H9 (cell line): ENCODE measurements at regions not wholly inside any gene's neighbourhood (a gene's known extent, or its start where the extent isn't known, plus 50 kb on each side); places are given as distances from the start of the nearest gene placed in this dataset.

Source experiments
- DNase-seq: peaks from one replicate; pipeline ENCODE4 v3.0.0-alpha.2; 2017
- H2AFZ ChIP-seq: one replicate; pipeline ENCODE4 v1.6.1; 2013; ENCODE audit warnings: mild to moderate bottlenecking, low read length, control low read depth, moderate library complexity
- H2AK5ac ChIP-seq: 2 replicates; pipeline ENCODE4 v1.6.1; 2013; ENCODE audit warnings: low read length, control low read depth, mixed read lengths; ENCODE audit not compliant: insufficient read length
- H2BK120ac ChIP-seq: one replicate; pipeline ENCODE4 v1.6.1; 2013; ENCODE audit warnings: low read depth, mild to moderate bottlenecking, low read length, control low read depth, inconsistent platforms; ENCODE audit not compliant: poor library complexity, severe bottlenecking
- H2BK12ac ChIP-seq: 2 replicates; pipeline ENCODE4 v1.6.1; 2013; ENCODE audit warnings: low read length, control low read depth, mixed read lengths, low read depth; ENCODE audit not compliant: insufficient read length
- H2BK15ac ChIP-seq: 2 replicates; pipeline ENCODE4 v1.6.1; 2013; ENCODE audit warnings: low read depth, low read length, control low read depth
- H2BK20ac ChIP-seq: one replicate; pipeline ENCODE4 v1.6.1; 2013; ENCODE audit warnings: low read depth, mild to moderate bottlenecking, low read length, control low read depth, inconsistent platforms; ENCODE audit not compliant: poor library complexity, severe bottlenecking
- H2BK5ac ChIP-seq: 2 replicates; pipeline ENCODE4 v1.6.1; 2013; ENCODE audit warnings: low read length, control low read depth, mixed read lengths; ENCODE audit not compliant: insufficient read length
- H3K14ac ChIP-seq: 2 replicates; pipeline ENCODE4 v1.6.1; 2013; ENCODE audit warnings: low read length, control low read depth; ENCODE audit not compliant: insufficient read depth
- H3K18ac ChIP-seq: 2 replicates; pipeline ENCODE4 v1.6.1; 2013; ENCODE audit warnings: low read depth, mild to moderate bottlenecking, mixed read lengths, low read length, control low read depth; ENCODE audit not compliant: insufficient read length
- H3K23ac ChIP-seq: 2 replicates; pipeline ENCODE4 v1.6.1; 2013; ENCODE audit warnings: low read length, control low read depth, mixed read lengths, low read depth; ENCODE audit not compliant: insufficient read length
- H3K23me2 ChIP-seq: 2 replicates; pipeline ENCODE4 v1.6.1; 2013; ENCODE audit warnings: low read depth, mild to moderate bottlenecking, mixed read lengths, low read length, control low read depth; ENCODE audit not compliant: insufficient read length, poor library complexity, severe bottlenecking
- H3K27ac ChIP-seq: 2 replicates; pipeline ENCODE4 v1.5.1; 2013; ENCODE audit warnings: low read length, control low read depth, mixed read lengths, low read depth; ENCODE audit not compliant: insufficient read length
- H3K27me3 ChIP-seq: 2 replicates; pipeline ENCODE4 v1.6.1; 2013; ENCODE audit warnings: low read length, control low read depth, inconsistent platforms; ENCODE audit not compliant: insufficient read depth
- H3K4ac ChIP-seq: 2 replicates; pipeline ENCODE4 v1.6.1; 2013; ENCODE audit warnings: low read depth, mild to moderate bottlenecking, control low read depth, inconsistent platforms, low read length, moderate library complexity
- H3K4me1 ChIP-seq: 2 replicates; pipeline ENCODE4 v1.6.1; 2013; ENCODE audit warnings: low read length, control low read depth, inconsistent platforms; ENCODE audit not compliant: insufficient read depth
- H3K4me2 ChIP-seq: 2 replicates; pipeline ENCODE4 v1.6.1; 2013; ENCODE audit warnings: low read length, control low read depth, mixed read lengths; ENCODE audit not compliant: insufficient read length, insufficient read depth
- H3K56ac ChIP-seq: 2 replicates; pipeline ENCODE4 v1.6.1; 2013; ENCODE audit warnings: low read depth, mild to moderate bottlenecking, mixed read lengths, low read length, control low read depth; ENCODE audit not compliant: insufficient read length
- H3K79me1 ChIP-seq: 2 replicates; pipeline ENCODE4 v1.6.1; 2013; ENCODE audit warnings: low read depth, mild to moderate bottlenecking, moderate library complexity, low read length, control low read depth, inconsistent platforms; ENCODE audit not compliant: insufficient read depth, poor library complexity, severe bottlenecking
- H3K79me2 ChIP-seq: 2 replicates; pipeline ENCODE4 v1.6.1; 2013; ENCODE audit warnings: low read length, control low read depth, inconsistent platforms; ENCODE audit not compliant: insufficient read depth
- H3K9ac ChIP-seq: 2 replicates; pipeline ENCODE4 v1.6.1; 2013; ENCODE audit warnings: low read length, control low read depth, mixed read lengths; ENCODE audit not compliant: insufficient read length; ENCODE audit errors: extremely low read depth
- H3K9me3 ChIP-seq: one replicate; pipeline ENCODE4 v1.6.1; 2013; ENCODE audit warnings: low read depth, low read length, inconsistent platforms; ENCODE audit not compliant: control insufficient read depth
- H3T11ph ChIP-seq: one replicate; pipeline ENCODE4 v1.6.1; 2013; ENCODE audit warnings: mild to moderate bottlenecking, low read length, control low read depth, inconsistent platforms
- H4K20me1 ChIP-seq: one replicate; pipeline ENCODE4 v1.6.1; 2013; ENCODE audit not compliant: control insufficient read depth, insufficient read length, insufficient read depth
- H4K5ac ChIP-seq: 2 replicates; pipeline ENCODE4 v1.6.1; 2013; ENCODE audit warnings: low read depth, mild to moderate bottlenecking, mixed read lengths, low read length, control low read depth; ENCODE audit not compliant: insufficient read length
- H4K8ac ChIP-seq: replicated peaks from 2 replicates; pipeline ENCODE4 v1.6.1; 2013; ENCODE audit warnings: low read length, control low read depth, mixed read lengths, low read depth; ENCODE audit not compliant: insufficient read length
- H4K91ac ChIP-seq: 2 replicates; pipeline ENCODE4 v1.6.1; 2013; ENCODE audit warnings: low read depth, mild to moderate bottlenecking, moderate library complexity, mixed read lengths, low read length, control low read depth; ENCODE audit not compliant: insufficient read length
- H3K27ac Mint-ChIP-seq, 3 experiments: 2 replicates in 2 of 3; 3 replicates in 1 of 3; pipeline ENCODE4 v1.8.0; 2020 to 2021; ENCODE audit warnings: mixed read lengths in 3 of 3, mild to moderate bottlenecking in 1 of 3, moderate library complexity in 1 of 3
- H3K27me3 Mint-ChIP-seq: 2 replicates; pipeline ENCODE4 v1.8.0; 2021; ENCODE audit warnings: low read depth, mild to moderate bottlenecking, moderate library complexity, mixed read lengths
- H3K36me3 Mint-ChIP-seq, 3 experiments: 2 replicates in 2 of 3; 3 replicates in 1 of 3; pipeline ENCODE4 v1.8.0; 2020 to 2021; ENCODE audit warnings: low read depth in 3 of 3, mixed read lengths in 3 of 3; ENCODE audit not compliant: insufficient read depth in 1 of 3
- H3K4me1 Mint-ChIP-seq, 2 experiments: 2 replicates each; pipeline ENCODE4 v1.8.0; 2020; ENCODE audit warnings: mixed read lengths in 2 of 2
- H3K4me3 Mint-ChIP-seq, 2 experiments: 2 replicates in 1 of 2; 3 replicates in 1 of 2; pipeline ENCODE4 v1.8.0; 2020 to 2021; ENCODE audit warnings: mild to moderate bottlenecking in 2 of 2, mixed read lengths in 2 of 2, moderate library complexity in 1 of 2
- H3K9me3 Mint-ChIP-seq, 2 experiments: 2 replicates in 1 of 2; 3 replicates in 1 of 2; pipeline ENCODE4 v1.8.0; 2020; ENCODE audit warnings: mild to moderate bottlenecking in 2 of 2, mixed read lengths in 2 of 2, moderate library complexity in 1 of 2
- CTCF ChIP-seq: fragments of 200-600 bp; sonication (generic); conservative IDR thresholded peaks from 3 replicates; pipeline ENCODE4 v1.8.0; 2021; ENCODE audit warnings: antibody characterized with exemption, mild to moderate bottlenecking
- WGBS: extraction: QIAGEN DNeasy Blood & Tissue Kit; methylation state at CpG from one replicate; pipeline ENCODE4 v1.1.7; 2013; ENCODE audit warnings: missing lambda C conversion rate, low lambda C conversion rate, mixed read lengths; ENCODE audit not compliant: insufficient read length; ENCODE audit errors: extremely low coverage; 5-methylcytosine and 5-hydroxymethylcytosine counted together

- no peak overlapping the region for H3K56ac ChIP-seq
- H3K79me1 ChIP-seq = no peaks in the 10 kb centered on the region
- no peaks in the 10 kb centered on the region for H3K4me1 ChIP-seq
- H3K4me2 ChIP-seq = no peak overlapping the region
- H4K5ac ChIP-seq = no peak overlapping the region
- H3K23ac ChIP-seq = no peak overlapping the region
- H3K27ac ChIP-seq = no peak overlapping the region
- H3K4ac ChIP-seq = no peak overlapping the region
- no peak overlapping the region for H2AK5ac ChIP-seq
- H3K18ac ChIP-seq = no peak overlapping the region
- H3K23me2 ChIP-seq = no peaks in the 10 kb centered on the region
- H3K4me3 Mint-ChIP-seq = no peak overlapping the region
- no peak overlapping the region for H2BK5ac ChIP-seq
- no peak overlapping the region for H3K27ac Mint-ChIP-seq
- H4K91ac ChIP-seq = no peak overlapping the region
- H3T11ph ChIP-seq = no peak overlapping the region
- no peaks in the 10 kb centered on the region for H4K20me1 ChIP-seq
- peaks cover 6 to 7% of the 10 kb centered on the region in 2 experiments; a peak in 3 of 5 replicates for H3K9me3 Mint-ChIP-seq
- no CpG with 5 or more reads among the region's 17 CpGs for WGBS
- H4K8ac ChIP-seq = no peak overlapping the region
- no peak overlapping the region for H2BK15ac ChIP-seq
- no peak overlapping the region for H2BK20ac ChIP-seq
- no peaks in the 10 kb centered on the region for H3K27me3 ChIP-seq
- TF ChIP-seq CTCF = no peak
- H2BK12ac ChIP-seq = no peak overlapping the region
- DNase-seq = no peak
- H3K4me1 Mint-ChIP-seq = peaks cover 4 to 6% of the 10 kb centered on the region in 2 experiments
- H3K27me3 Mint-ChIP-seq = no peaks in the 10 kb centered on the region; the same call in 1 of the 2 replicates
- no peak overlapping the region for H3K9ac ChIP-seq
- H3K36me3 Mint-ChIP-seq = peaks cover 0 to 4% (median 0%) of the 10 kb centered on the region in 3 experiments; a peak in 1 of 7 replicates
- H2BK120ac ChIP-seq = no peak overlapping the region
- no peaks in the 10 kb centered on the region for H3K9me3 ChIP-seq
- no peaks in the 10 kb centered on the region for H3K79me2 ChIP-seq
- H3K14ac ChIP-seq = no peak overlapping the region
- no peak overlapping the region for H2AFZ ChIP-seq
These were observed 78.3 kb upstream of the ALDH1A3 start for GRCh38 chr15:100801256-100801900.
